SK-N-MC (cell line): ENCODE measurements at regions not wholly inside any gene's neighbourhood (a gene's known extent, or its start where the extent isn't known, plus 50 kb on each side); places are given as distances from the start of the nearest gene placed in this dataset.
"Not testable (repeated sequence)": the region's sequence is repeated elsewhere in the genome, so short reads cannot be mapped to it uniquely, and the experiment has no call there.

Experiments
- DNase-seq: peaks from one replicate; pipeline ENCODE4 v3.0.0-alpha.2; 2011; ENCODE audit warnings: low read depth, low spot score
- H3K27ac ChIP-seq: fragments of 200-600 bp; sonication (generic); 2 replicates; pipeline ENCODE4 v1.5.1; 2016; ENCODE audit warnings: mixed run types
- H3K36me3 ChIP-seq: fragments of 200-600 bp; sonication (generic); 2 replicates; pipeline ENCODE4 v1.6.1; 2017; ENCODE audit warnings: antibody characterized with exemption, low read length, mixed read lengths; ENCODE audit not compliant: insufficient read depth
- H3K4me3 ChIP-seq: fragments of 200-600 bp; sonication (generic); 2 replicates; pipeline ENCODE4 v1.5.1; 2016
- H3K9ac ChIP-seq: fragments of 200-600 bp; sonication (generic); 2 replicates; pipeline ENCODE4 v1.8.0; 2017; ENCODE audit warnings: mixed run types, mixed read lengths; ENCODE audit not compliant: insufficient read length
- H3K9me3 ChIP-seq: fragments of 200-600 bp; sonication (generic); 2 replicates; pipeline ENCODE4 v1.6.1; 2017; ENCODE audit warnings: low read depth, mild to moderate bottlenecking, antibody characterized with exemption, low read length, moderate library complexity, mixed read lengths
- EZH2 ChIP-seq: fragments of 200-600 bp; sonication (generic); IDR thresholded peaks from one replicate; pipeline ENCODE4 v1.6.1; 2017; ENCODE audit warnings: antibody characterized with exemption
- FOXP2 ChIP-seq: optimal IDR thresholded peaks from 2 replicates; pipeline ENCODE3; 2011; ENCODE audit warnings: mild to moderate bottlenecking, moderate library complexity; ENCODE audit not compliant: insufficient read depth; ENCODE audit errors: extremely low read length, control extremely low read depth
- POLR2AphosphoS5 ChIP-seq: IDR thresholded peaks from 2 replicates; pipeline ENCODE4 v1.6.1; 2012; ENCODE audit warnings: mild to moderate bottlenecking, low read depth, low read length, borderline replicate concordance

- TF ChIP-seq POLR2AphosphoS5, result no peak
- H3K9me3 ChIP-seq, result no peaks in the 10 kb centered on the region
- H3K4me3 ChIP-seq, result no peak overlapping the region
- no peak for DNase-seq
- H3K27ac ChIP-seq, result no peak overlapping the region
- H3K9ac ChIP-seq, result no peak overlapping the region
- H3K36me3 ChIP-seq, result no peaks in the 10 kb centered on the region
Measured at GRCh38 chr12:23236066-23236780, 611.3 kb downstream of the ETNK1 start.

- no peak overlapping the region for H3K9ac ChIP-seq
- DNase-seq, result no peak
- H3K27ac ChIP-seq, result no peak overlapping the region
- no peak overlapping the region for H3K4me3 ChIP-seq
- no peaks in the 10 kb centered on the region for H3K36me3 ChIP-seq
- H3K9me3 ChIP-seq, result no peaks in the 10 kb centered on the region
- no peak for TF ChIP-seq EZH2
- TF ChIP-seq POLR2AphosphoS5, result no peak
- no peak for TF ChIP-seq FOXP2
Measured at GRCh38 chr12:23236811-23237210, 611.8 kb downstream of the ETNK1 start.

- Histone ChIP-seq H3K36me3 (no peaks in the 10 kb centered on the region), H3K27ac (no peak overlapping the region), H3K4me3 (no peak overlapping the region), H3K9ac (no peak overlapping the region), H3K9me3 (no peaks in the 10 kb centered on the region)
- TF ChIP-seq POLR2AphosphoS5 (no peak), FOXP2 (no peak), EZH2 (no peak)
- no peak for DNase-seq
Measured at GRCh38 chr12:23238190-23238589, 613.2 kb downstream of the ETNK1 start.

- H3K4me3 ChIP-seq, result no peak overlapping the region
- no peak for DNase-seq
- TF ChIP-seq FOXP2, result no peak
- TF ChIP-seq EZH2, result no peak
- no peak for TF ChIP-seq POLR2AphosphoS5
- no peak overlapping the region for H3K27ac ChIP-seq
- no peaks in the 10 kb centered on the region for H3K36me3 ChIP-seq
- H3K9ac ChIP-seq, result no peak overlapping the region
- no peaks in the 10 kb centered on the region for H3K9me3 ChIP-seq
Measured at GRCh38 chr12:23238957-23239356, 614.0 kb downstream of the ETNK1 start.

GRCh38 chr12:23245186-23245585 is 620.2 kb downstream of the ETNK1 start:
- H3K4me3 ChIP-seq, result no peak overlapping the region
- TF ChIP-seq POLR2AphosphoS5 (no peak), EZH2 (no peak), FOXP2 (no peak)
- H3K9me3 ChIP-seq, result no peaks in the 10 kb centered on the region
- DNase-seq, result no peak
- H3K9ac ChIP-seq, result no peak overlapping the region
- H3K36me3 ChIP-seq, result no peaks in the 10 kb centered on the region
- no peak overlapping the region for H3K27ac ChIP-seq

- Histone ChIP-seq H3K4me3 (no peak overlapping the region), H3K27ac (no peak overlapping the region), H3K9me3 (no peaks in the 10 kb centered on the region), H3K36me3 (no peaks in the 10 kb centered on the region), H3K9ac (no peak overlapping the region)
- no peak for TF ChIP-seq POLR2AphosphoS5
- no peak for TF ChIP-seq EZH2
- no peak for TF ChIP-seq FOXP2
- DNase-seq, result no peak
Measured at GRCh38 chr12:23253191-23253590, 628.2 kb downstream of the ETNK1 start.

GRCh38 chr12:23253910-23254309 is 628.9 kb downstream of the ETNK1 start:
- not testable (repeated sequence) for DNase-seq, H3K9ac ChIP-seq, H3K27ac ChIP-seq, H3K9me3 ChIP-seq, H3K36me3 ChIP-seq, H3K4me3 ChIP-seq

GRCh38 chr12:23259558-23259957 is 634.6 kb downstream of the ETNK1 start:
- TF ChIP-seq EZH2, result no peak
- TF ChIP-seq FOXP2, result no peak
- no peak for TF ChIP-seq POLR2AphosphoS5
- H3K4me3 ChIP-seq, result no peak overlapping the region

GRCh38 chr12:23262670-23263069 is 637.7 kb downstream of the ETNK1 start:
- TF ChIP-seq FOXP2, result no peak
- no peak for TF ChIP-seq EZH2
- TF ChIP-seq POLR2AphosphoS5, result no peak
- no peak overlapping the region for H3K4me3 ChIP-seq
- H3K9ac ChIP-seq, result no peak overlapping the region
- DNase-seq, result no peak
- no peaks in the 10 kb centered on the region for H3K9me3 ChIP-seq
- no peak overlapping the region for H3K27ac ChIP-seq
- H3K36me3 ChIP-seq, result no peaks in the 10 kb centered on the region

More at GRCh38 chr12:23259558-23259957, 634.6 kb downstream of the ETNK1 start:
- no peaks in the 10 kb centered on the region for H3K9me3 ChIP-seq
- no peak overlapping the region for H3K9ac ChIP-seq
- H3K36me3 ChIP-seq, result no peaks in the 10 kb centered on the region
- DNase-seq, result no peak
- H3K27ac ChIP-seq, result no peak overlapping the region
